ENCODE measurements at regions not wholly inside any gene's neighbourhood (a gene's known extent, or its start where the extent isn't known, plus 50 kb on each side); places are given as distances from the start of the nearest gene placed in this dataset.

- TF ChIP-seq POLR2A (IDR thresholded peaks at IDR 0.05): no peak
- no peak for TF ChIP-seq CTCF (IDR thresholded peaks at IDR 0.05)
Measured at GRCh38 chrX:99383786-99384185, 1026.3 kb downstream of the PCDH19 start.
